Natural killer cell treated with Interleukin-12 subunit alpha and Interleukin-12 subunit beta and Interleukin-15 and Interleukin-18, amount 100 ng/mL, for 72 hours (primary cell): ENCODE measurements at regions not wholly inside any gene's neighbourhood (a gene's known extent, or its start where the extent isn't known, plus 50 kb on each side); places are given as distances from the start of the nearest gene placed in this dataset.

Experiments used
- ATAC-seq, 2 donors: fragments of 150-1000 bp; cut with Tn5 transposase in 1 of 2; sonication (Bioruptor Pico), chemical (Tn5 transposase) in 1 of 2; 2 replicates each; pipeline ENCODE4 v1.10.0; 2021
- DNase-seq: peaks from one replicate; pipeline ENCODE4 v3.0.0; 2022; ENCODE audit warnings: low spot score
- H3K27ac Mint-ChIP-seq, 2 donors: 1 replicate in 1 of 2; 2 replicates in 1 of 2; pipeline ENCODE4 v1.8.0; 2022; ENCODE audit warnings: mixed read lengths in 2 of 2, mild to moderate bottlenecking in 1 of 2, moderate library complexity in 1 of 2
- H3K27me3 Mint-ChIP-seq, 2 donors: 1 replicate in 1 of 2; 2 replicates in 1 of 2; pipeline ENCODE4 v1.8.0; 2022; ENCODE audit warnings: mixed read lengths in 2 of 2
- H3K36me3 Mint-ChIP-seq: one replicate; pipeline ENCODE4 v1.8.0; 2022; ENCODE audit warnings: mixed read lengths
- H3K4me1 Mint-ChIP-seq, 2 donors: 1 replicate in 1 of 2; 2 replicates in 1 of 2; pipeline ENCODE4 v1.8.0; 2022; ENCODE audit warnings: low read depth in 2 of 2, mixed read lengths in 2 of 2, mild to moderate bottlenecking in 1 of 2
- H3K4me3 Mint-ChIP-seq: one replicate; pipeline ENCODE4 v1.8.0; 2022; ENCODE audit warnings: mixed read lengths
- H3K9me3 Mint-ChIP-seq: 2 replicates; pipeline ENCODE4 v1.8.0; 2022; ENCODE audit warnings: mixed read lengths

DNA sequence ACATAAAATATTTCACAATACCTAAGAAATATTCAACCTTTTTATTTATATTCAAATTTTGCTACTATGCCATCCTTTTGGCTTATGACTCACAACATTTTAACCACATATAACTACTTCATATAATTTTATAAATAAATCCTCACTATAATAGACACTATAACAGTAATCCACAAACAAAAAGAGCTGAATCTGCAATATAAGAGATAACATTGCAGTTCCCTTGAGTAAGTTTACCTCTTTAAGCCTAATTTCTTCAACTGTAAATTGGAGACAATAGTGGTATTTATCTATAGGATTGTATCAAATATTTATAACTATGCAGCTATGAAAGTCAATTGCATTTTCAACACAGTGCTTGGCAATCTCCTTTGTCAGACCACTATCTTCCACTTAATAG, 1084.5 kb downstream of the NR2F1-AS1 start:
- H3K27me3 Mint-ChIP-seq, result no peaks in the 10 kb centered on the region
- H3K9me3 Mint-ChIP-seq, result peaks cover 7% of the 10 kb centered on the region
- H3K27ac Mint-ChIP-seq, result no peak overlapping the region

GRCh38 chr5:92494508-92494907, 1086.5 kb downstream of the NR2F1-AS1 start:
- Mint-ChIP-seq H3K36me3 (no peaks in the 10 kb centered on the region), H3K4me3 (no peak overlapping the region), H3K27me3 (no peaks in the 10 kb centered on the region), H3K4me1 (no peaks in the 10 kb centered on the region), H3K9me3 (peaks cover 10% of the 10 kb centered on the region), H3K27ac (no peak overlapping the region)
- DNase-seq (no peak), ATAC-seq (no peak)

More for the DNA sequence above, 1084.5 kb downstream of the NR2F1-AS1 start:
- no peak for DNase-seq
- Mint-ChIP-seq H3K36me3 (no peaks in the 10 kb centered on the region), H3K4me1 (no peaks in the 10 kb centered on the region), H3K4me3 (no peak overlapping the region)
- ATAC-seq, result no peak

DNA sequence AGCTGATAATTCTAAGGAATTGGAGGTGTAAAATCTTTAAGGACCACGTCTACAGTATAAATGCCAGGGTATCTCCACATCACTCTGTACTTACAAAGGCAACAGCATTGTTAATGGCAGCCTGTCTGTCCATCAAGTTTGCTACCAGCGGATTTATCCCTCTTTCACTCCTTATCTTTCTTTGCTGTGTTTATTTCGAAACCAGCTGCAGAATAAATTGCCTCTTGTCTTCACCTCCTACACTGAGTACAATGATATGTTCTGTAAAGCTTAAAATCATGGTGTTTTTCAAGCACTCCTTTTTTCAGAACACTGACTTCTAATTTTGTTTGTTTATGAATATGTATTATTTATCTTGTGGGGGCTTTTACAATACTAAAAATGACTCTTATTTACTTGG, 1088.1 kb downstream of the NR2F1-AS1 start:
- no peak for ATAC-seq
- DNase-seq, result no peak
- Mint-ChIP-seq H3K9me3 (peaks cover 9% of the 10 kb centered on the region), H3K36me3 (no peaks in the 10 kb centered on the region), H3K27me3 (no peaks in the 10 kb centered on the region), H3K4me1 (no peaks in the 10 kb centered on the region), H3K27ac (no peak overlapping the region), H3K4me3 (no peak overlapping the region)

DNA sequence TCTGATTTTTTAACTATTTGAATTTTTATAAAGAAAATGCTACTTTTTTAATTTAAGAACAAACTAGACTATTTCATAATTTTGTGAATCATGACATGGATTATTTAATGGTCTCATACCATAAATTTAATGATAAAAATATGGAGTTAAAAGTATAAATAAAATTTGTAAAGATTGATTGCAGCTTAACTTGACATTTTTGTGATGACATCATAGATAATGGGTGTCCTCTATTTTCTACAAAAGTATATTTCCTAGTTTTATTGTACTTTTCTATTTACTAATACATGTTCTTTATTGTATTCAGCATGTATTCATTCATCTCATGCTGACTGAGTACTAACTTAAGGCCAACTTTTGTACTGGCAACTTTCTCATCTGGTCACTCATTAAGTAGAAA, 1096.5 kb downstream of the NR2F1-AS1 start:
- ATAC-seq (no peak), DNase-seq (no peak)
- H3K4me3 Mint-ChIP-seq, result no peak overlapping the region
- H3K27ac Mint-ChIP-seq, result no peak overlapping the region
- no peaks in the 10 kb centered on the region for H3K4me1 Mint-ChIP-seq
- no peaks in the 10 kb centered on the region for H3K36me3 Mint-ChIP-seq
- H3K9me3 Mint-ChIP-seq, result peaks cover 14% of the 10 kb centered on the region
- H3K27me3 Mint-ChIP-seq, result no peaks in the 10 kb centered on the region

DNA sequence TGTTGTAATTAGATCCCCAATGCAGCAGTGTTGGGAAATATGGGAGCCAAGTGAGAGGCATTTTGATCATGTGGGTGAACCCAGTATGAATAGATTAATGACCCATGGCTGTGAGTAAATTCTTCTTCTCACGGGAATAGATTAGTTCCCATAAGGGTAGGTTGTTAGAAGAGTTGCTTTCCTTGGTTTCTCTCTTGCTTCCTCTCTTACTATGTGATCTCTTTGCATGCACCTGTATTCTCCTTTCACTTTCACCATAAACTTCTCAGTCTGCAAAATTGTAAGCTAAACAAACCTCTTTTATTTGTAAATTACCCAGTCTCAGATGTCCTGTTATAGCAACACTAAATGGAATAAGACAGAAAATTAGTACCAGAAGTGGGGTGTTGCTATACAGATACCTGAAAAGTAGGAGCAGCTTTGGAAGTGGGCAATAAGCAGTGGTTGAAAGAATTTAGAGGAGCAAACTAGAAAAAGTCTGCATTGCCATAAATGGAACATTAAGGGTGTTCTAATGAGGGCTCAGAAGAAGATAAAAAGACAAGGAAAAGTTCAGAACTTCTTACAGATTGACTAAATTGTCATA, 1090.0 kb upstream of the ARRDC3 start:
- H3K9me3 Mint-ChIP-seq, result peaks cover 19% of the 10 kb centered on the region
- ATAC-seq (no peak), DNase-seq (no peak)
- H3K27ac Mint-ChIP-seq, result no peak overlapping the region
- no peak overlapping the region for H3K4me3 Mint-ChIP-seq
- no peaks in the 10 kb centered on the region for H3K27me3 Mint-ChIP-seq
- peaks cover 6% of the 10 kb centered on the region for H3K36me3 Mint-ChIP-seq
- no peaks in the 10 kb centered on the region for H3K4me1 Mint-ChIP-seq

DNA sequence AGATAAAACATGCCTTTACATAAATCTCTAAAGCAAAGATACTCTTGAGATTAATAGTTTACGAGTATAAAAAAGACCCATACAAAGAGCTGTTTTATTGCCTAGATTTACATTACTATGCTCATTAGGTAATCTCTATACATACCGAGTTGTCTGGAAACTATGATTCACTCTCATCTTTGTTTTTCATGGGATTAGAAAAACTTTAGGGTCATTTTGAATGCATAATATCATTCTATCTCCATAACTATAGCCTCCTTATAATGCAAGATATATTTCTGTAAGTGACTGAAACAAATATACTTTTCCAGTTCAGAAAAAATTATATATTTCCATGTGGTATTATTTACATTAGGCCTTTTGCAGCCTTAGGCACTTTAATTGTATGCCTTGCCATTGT, 1088.7 kb upstream of the ARRDC3 start:
- no peaks in the 10 kb centered on the region for H3K4me1 Mint-ChIP-seq
- H3K36me3 Mint-ChIP-seq, result peaks cover 6% of the 10 kb centered on the region
- peaks cover 19% of the 10 kb centered on the region for H3K9me3 Mint-ChIP-seq
- ATAC-seq, result no peak
- DNase-seq, result no peak
- no peak overlapping the region for H3K27ac Mint-ChIP-seq
- H3K4me3 Mint-ChIP-seq, result no peak overlapping the region
- no peaks in the 10 kb centered on the region for H3K27me3 Mint-ChIP-seq

DNA sequence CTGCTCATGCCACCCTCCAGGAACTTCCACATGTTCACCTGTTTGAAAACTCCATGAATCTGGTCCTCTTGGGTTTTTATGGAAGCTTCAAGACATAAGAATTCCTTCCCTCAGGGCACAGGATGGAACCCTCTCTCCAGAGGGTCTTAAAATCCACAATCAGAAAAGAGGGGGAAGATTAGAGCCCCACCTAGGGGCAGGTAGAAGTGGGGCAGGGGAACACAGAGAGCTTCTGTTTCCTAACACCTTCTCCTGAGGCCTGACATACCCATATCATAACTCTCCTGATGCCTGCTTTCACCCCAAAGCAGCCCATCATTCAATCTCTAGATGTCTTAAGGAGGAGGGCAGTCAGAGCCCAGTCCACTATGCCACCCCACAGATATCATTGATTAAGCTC, 1087.7 kb upstream of the ARRDC3 start:
- ATAC-seq (no peak), DNase-seq (no peak)
- H3K4me1 Mint-ChIP-seq, result no peaks in the 10 kb centered on the region
- peaks cover 19% of the 10 kb centered on the region for H3K9me3 Mint-ChIP-seq
- H3K27me3 Mint-ChIP-seq, result no peaks in the 10 kb centered on the region
- no peak overlapping the region for H3K27ac Mint-ChIP-seq
- no peak overlapping the region for H3K4me3 Mint-ChIP-seq
- H3K36me3 Mint-ChIP-seq, result peaks cover 6% of the 10 kb centered on the region

DNA sequence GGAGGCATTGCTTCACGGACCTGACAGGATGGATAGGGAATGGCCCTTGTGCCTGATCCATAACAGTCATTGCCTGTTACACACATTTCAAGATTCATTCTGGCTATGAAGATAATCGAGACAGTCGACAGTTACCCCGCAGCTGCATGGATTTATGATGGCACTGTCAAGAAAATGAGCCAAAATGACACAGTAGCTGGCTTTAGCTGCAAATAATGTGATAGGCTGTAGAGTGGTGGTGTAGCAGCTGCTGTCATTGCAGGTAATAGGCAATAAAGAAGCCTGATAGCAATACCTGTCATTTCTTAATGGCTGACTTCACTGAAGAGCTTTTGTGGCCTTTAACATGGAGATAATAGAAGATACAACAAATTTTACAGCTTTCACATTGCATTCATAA, 1085.2 kb upstream of the ARRDC3 start:
- Mint-ChIP-seq H3K4me1 (no peaks in the 10 kb centered on the region), H3K36me3 (peaks cover 4% of the 10 kb centered on the region), H3K9me3 (peaks cover 14% of the 10 kb centered on the region), H3K27ac (no peak overlapping the region), H3K4me3 (no peak overlapping the region), H3K27me3 (no peaks in the 10 kb centered on the region)
- ATAC-seq (no peak), DNase-seq (no peak)

- no peak for ATAC-seq
These were observed 1084.6 kb upstream of the ARRDC3 start for GRCh38 chr5:92467695-92468094.

DNA sequence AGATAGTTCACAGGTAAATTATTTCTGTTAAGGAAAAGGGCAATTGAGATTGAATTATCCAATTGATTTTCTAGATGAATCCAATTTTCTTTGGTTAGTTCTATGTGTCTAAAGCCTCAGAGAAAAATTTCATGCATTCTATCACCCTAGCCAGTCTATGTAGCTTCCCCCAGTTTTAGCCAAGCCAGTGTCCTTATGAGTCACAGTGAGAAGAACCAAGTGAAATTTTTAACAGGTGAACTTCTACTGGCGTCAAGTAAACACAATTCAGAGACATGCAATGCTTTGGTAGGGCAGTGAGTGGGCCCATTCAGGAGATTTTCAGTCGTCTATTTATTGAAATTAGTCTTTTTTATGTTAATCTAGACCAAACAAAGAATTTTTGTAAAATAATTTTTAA, 1077.4 kb upstream of the ARRDC3 start:
- ATAC-seq, result no peak
- Mint-ChIP-seq H3K27ac (no peak overlapping the region), H3K27me3 (no peaks in the 10 kb centered on the region)

More at GRCh38 chr5:92467695-92468094, 1084.6 kb upstream of the ARRDC3 start:
- Mint-ChIP-seq H3K4me1 (no peaks in the 10 kb centered on the region), H3K27ac (no peak overlapping the region), H3K27me3 (no peaks in the 10 kb centered on the region), H3K36me3 (no peaks in the 10 kb centered on the region), H3K4me3 (no peak overlapping the region), H3K9me3 (peaks cover 10% of the 10 kb centered on the region)
- DNase-seq, result no peak

GRCh38 chr5:92459654-92460053, 1076.5 kb upstream of the ARRDC3 start:
- H3K9me3 Mint-ChIP-seq, result peaks cover 7% of the 10 kb centered on the region
- DNase-seq (no peak), ATAC-seq (no peak)
- H3K36me3 Mint-ChIP-seq, result no peaks in the 10 kb centered on the region
- no peak overlapping the region for H3K4me3 Mint-ChIP-seq
- H3K27me3 Mint-ChIP-seq, result no peaks in the 10 kb centered on the region
- no peaks in the 10 kb centered on the region for H3K4me1 Mint-ChIP-seq
- no peak overlapping the region for H3K27ac Mint-ChIP-seq

More for the DNA sequence above, 1077.4 kb upstream of the ARRDC3 start:
- DNase-seq, result no peak
- H3K9me3 Mint-ChIP-seq, result peaks cover 3% of the 10 kb centered on the region
- H3K4me1 Mint-ChIP-seq, result no peaks in the 10 kb centered on the region
- H3K36me3 Mint-ChIP-seq, result no peaks in the 10 kb centered on the region
- no peak overlapping the region for H3K4me3 Mint-ChIP-seq

GRCh38 chr5:92455011-92455410, 1071.9 kb upstream of the ARRDC3 start:
- H3K27me3 Mint-ChIP-seq, result no peaks in the 10 kb centered on the region
- no peak overlapping the region for H3K27ac Mint-ChIP-seq
- H3K4me3 Mint-ChIP-seq, result no peak overlapping the region
- no peak for ATAC-seq
- H3K9me3 Mint-ChIP-seq, result peaks cover 10% of the 10 kb centered on the region
- no peaks in the 10 kb centered on the region for H3K36me3 Mint-ChIP-seq
- no peaks in the 10 kb centered on the region for H3K4me1 Mint-ChIP-seq
- DNase-seq, result no peak

- Mint-ChIP-seq H3K27ac (no peak overlapping the region), H3K9me3 (peaks cover 17% of the 10 kb centered on the region), H3K4me3 (no peak overlapping the region), H3K4me1 (no peaks in the 10 kb centered on the region), H3K27me3 (no peaks in the 10 kb centered on the region), H3K36me3 (no peaks in the 10 kb centered on the region)
- ATAC-seq (no peak), DNase-seq (no peak)
These were observed 1061.8 kb upstream of the ARRDC3 start for GRCh38 chr5:92444888-92445287.

DNA sequence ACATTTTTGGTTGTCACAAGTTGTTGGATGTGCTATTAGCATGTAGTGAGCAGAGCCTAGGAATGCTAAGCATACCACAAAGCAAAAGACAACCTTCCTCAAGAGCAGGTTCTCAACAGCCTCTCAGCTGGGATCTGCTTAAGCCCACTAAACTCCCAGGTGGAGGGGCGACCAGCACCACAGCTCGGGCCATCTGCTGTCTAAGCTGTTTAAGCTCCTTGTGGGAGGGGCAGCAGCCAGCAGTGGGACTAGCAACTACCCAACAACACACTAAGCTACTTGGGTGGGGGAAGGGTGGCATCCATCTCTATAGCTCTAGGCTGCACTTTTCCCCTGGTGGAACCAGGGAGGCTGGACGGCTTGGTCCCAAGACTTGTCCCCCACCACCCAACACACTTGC, 1052.7 kb upstream of the ARRDC3 start:
- H3K4me3 Mint-ChIP-seq, result no peak overlapping the region
- no peak for DNase-seq
- H3K9me3 Mint-ChIP-seq, result peaks cover 26% of the 10 kb centered on the region
- H3K36me3 Mint-ChIP-seq, result peaks cover 8% of the 10 kb centered on the region
- no peaks in the 10 kb centered on the region for H3K27me3 Mint-ChIP-seq
- no peak overlapping the region for H3K27ac Mint-ChIP-seq
- H3K4me1 Mint-ChIP-seq, result no peaks in the 10 kb centered on the region
- no peak for ATAC-seq

DNA sequence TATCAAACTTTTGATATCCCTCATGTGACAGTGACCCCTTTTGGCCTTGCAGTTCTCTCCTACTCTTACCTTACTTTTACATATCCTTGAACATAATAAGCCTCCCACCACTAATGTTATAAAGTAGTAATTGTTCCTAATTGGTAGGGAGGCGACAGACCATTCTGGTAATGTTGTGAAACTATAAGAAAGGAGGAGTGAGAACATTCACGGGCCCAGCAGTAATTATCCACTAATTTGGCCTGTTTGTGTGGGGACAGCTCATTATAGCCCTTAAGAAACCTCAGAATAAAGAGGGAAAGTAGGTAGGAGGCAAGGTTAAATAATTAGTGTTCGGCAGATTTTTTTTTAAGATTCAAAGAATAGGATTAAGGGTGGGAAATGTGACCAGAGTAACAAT, 1046.5 kb upstream of the ARRDC3 start:
- H3K27ac Mint-ChIP-seq, result no peak overlapping the region
- H3K9me3 Mint-ChIP-seq, result no peaks in the 10 kb centered on the region
- ATAC-seq, result no peak
- no peak overlapping the region for H3K4me3 Mint-ChIP-seq
- H3K27me3 Mint-ChIP-seq, result no peaks in the 10 kb centered on the region
- H3K36me3 Mint-ChIP-seq, result no peaks in the 10 kb centered on the region
- H3K4me1 Mint-ChIP-seq, result no peaks in the 10 kb centered on the region
- no peak for DNase-seq
